NB4 (cell line): ENCODE measurements at regions not wholly inside any gene's neighbourhood (a gene's known extent, or its start where the extent isn't known, plus 50 kb on each side); places are given as distances from the start of the nearest gene placed in this dataset.

ENCODE experiments used
- CTCF ChIP-seq: IDR thresholded peaks from one replicate; pipeline ENCODE4 v1.5.1; 2012; ENCODE audit warnings: low read depth, low read length
- MAX ChIP-seq: IDR thresholded peaks from 2 replicates; pipeline ENCODE4 v1.6.1; 2011; ENCODE audit warnings: low read depth, low read length
- MYC ChIP-seq: IDR thresholded peaks from 2 replicates; pipeline ENCODE4 v1.6.1; 2011; ENCODE audit warnings: low read depth, low read length
- POLR2A ChIP-seq: IDR thresholded peaks from 2 replicates; pipeline ENCODE4 v1.6.1; 2011; ENCODE audit warnings: mild to moderate bottlenecking; ENCODE audit not compliant: insufficient read length; ENCODE audit errors: extremely low read depth

GRCh38 chr11:107071129-107071528 is 52.9 kb upstream of the GUCY1A2 start:
- TF ChIP-seq CTCF (no peak), POLR2A (no peak), MAX (no peak), MYC (no peak)
